HT1080 (cell line): ENCODE measurements at regions not wholly inside any gene's neighbourhood (a gene's known extent, or its start where the extent isn't known, plus 50 kb on each side); places are given as distances from the start of the nearest gene placed in this dataset.

Source experiments
- DNase-seq: peaks from one replicate; pipeline ENCODE4 v3.0.0-alpha.2; 2015; ENCODE audit warnings: low read depth

GRCh38 chr3:102112704-102113230 lies 263.5 kb downstream of the NFKBIZ start:
- DNase-seq = no peak

GRCh38 chr3:102113421-102114041 lies 264.2 kb downstream of the NFKBIZ start:
- no peak for DNase-seq

- DNase-seq = no peak
These were observed 265.1 kb downstream of the NFKBIZ start for GRCh38 chr3:102114264-102114979.

- DNase-seq = no peak
These were observed 273.2 kb downstream of the NFKBIZ start for GRCh38 chr3:102122527-102122926.

GRCh38 chr3:102123590-102124190 lies 274.4 kb downstream of the NFKBIZ start:
- peak; percentile 49 for DNase-seq

GRCh38 chr3:102124282-102124681 lies 275.0 kb downstream of the NFKBIZ start:
- peak; percentile 5 for DNase-seq

- no peak for DNase-seq
These were observed 275.4 kb downstream of the NFKBIZ start for GRCh38 chr3:102124704-102125103.

GRCh38 chr3:102125197-102125993 lies 276.1 kb downstream of the NFKBIZ start:
- no peak for DNase-seq

- no peak for DNase-seq
These were observed 276.7 kb downstream of the NFKBIZ start for GRCh38 chr3:102125994-102126368.

- DNase-seq = peak; percentile 90
These were observed 280.7 kb downstream of the NFKBIZ start for GRCh38 chr3:102129760-102130608.

- DNase-seq = no peak
These were observed 283.1 kb downstream of the NFKBIZ start for GRCh38 chr3:102132370-102132769.

- no peak for DNase-seq
These were observed 284.1 kb downstream of the NFKBIZ start for GRCh38 chr3:102133376-102133775.

GRCh38 chr3:102135316-102135715 lies 286.0 kb downstream of the NFKBIZ start:
- no peak for DNase-seq

- DNase-seq = no peak
These were observed 286.9 kb downstream of the NFKBIZ start for GRCh38 chr3:102136183-102136582.

GRCh38 chr3:102140116-102140515 lies 290.8 kb downstream of the NFKBIZ start:
- DNase-seq = no peak

- no peak for DNase-seq
These were observed 292.0 kb downstream of the NFKBIZ start for GRCh38 chr3:102141096-102141927.

- no peak for DNase-seq
These were observed 292.6 kb downstream of the NFKBIZ start for GRCh38 chr3:102141928-102142239.

- no peak for DNase-seq
These were observed 292.3 kb upstream of the ZPLD1 start for GRCh38 chr3:102142379-102143060.

GRCh38 chr3:102143536-102143935 lies 291.3 kb upstream of the ZPLD1 start:
- DNase-seq = no peak
